ENCODE measurements at regions not wholly inside any gene's neighbourhood (a gene's known extent, or its start where the extent isn't known, plus 50 kb on each side); places are given as distances from the start of the nearest gene placed in this dataset.

- no peak overlapping the region for H3K4me2 ChIP-seq (ENCODE audit: control insufficient read depth, insufficient read depth)
- no TSS peak for BruUV-seq (replicated peaks)
- ChIA-PET SMC1A (ENCODE audit: uncharacterized antibody, unreplicated experiment) (no interaction called here), POLR2A (no interaction called here), RAD21 (ENCODE audit: unreplicated experiment) (no interaction called here), CTCF (no interaction called here)
- in situ Hi-C loops (cut with MboI), result no loop called here
- no peaks in the 10 kb centered on the region for H4K20me1 ChIP-seq (ENCODE audit: control insufficient read depth, insufficient read depth)
- intact Hi-C loops (cut with micrococcal nuclease; ENCODE audit: unreplicated experiment), result no loop called here
- no peaks in the 10 kb centered on the region for H3K9me3 ChIP-seq (replicated peaks; ENCODE audit: control insufficient read depth, insufficient read depth, low read length)
- no peak for TF ChIP-seq CBX3 (IDR thresholded peaks at IDR 0.05; ENCODE audit: borderline replicate concordance, low read depth)
- no peak for TF ChIP-seq BRCA1 (IDR thresholded peaks at IDR 0.05; ENCODE audit: low read depth, low read length)
- TF ChIP-seq ZNF207 (IDR thresholded peaks at IDR 0.05; ENCODE audit: borderline replicate concordance), result no peak
- TF ChIP-seq FOXM1 (IDR thresholded peaks at IDR 0.05; ENCODE audit: low read depth, low read length), result no peak
- no peak overlapping the region for H3K9ac ChIP-seq (ENCODE audit: control insufficient read depth, insufficient read depth, low read length)
- H3K4me3 ChIP-seq, result no peak overlapping the region
- no peak overlapping the region for H3K27ac ChIP-seq (ENCODE audit: control insufficient read depth, insufficient read depth)
- ATAC-seq, result no peak
- WGBS (ENCODE audit: insufficient coverage, insufficient replicate concordance, low lambda C conversion rate, missing lambda C conversion rate), result 2% methylated on average over 3 of the region's 3 CpGs
- no peak for DNase-seq (ENCODE audit: low read depth, low spot score)
- no peak for FAIRE-seq
- H3K4me1 ChIP-seq (ENCODE audit: control insufficient read depth, insufficient read depth, low read length), result no peaks in the 10 kb centered on the region
- no peak overlapping the region for H2AFZ ChIP-seq (ENCODE audit: control insufficient read depth, low read depth, low read length)
- H3K27me3 ChIP-seq (replicated peaks in 1 of 2; ENCODE audit: control insufficient read depth in 2 of 2, insufficient read depth in 2 of 2, low read length in 1 of 2), result peaks cover 0 to 4% of the 10 kb centered on the region in 2 experiments; a peak in 1 of 4 replicates
- H3K36me3 ChIP-seq (ENCODE audit: control insufficient read depth in 2 of 2, insufficient read depth in 2 of 2, low read length in 1 of 2), result no peaks in the 10 kb centered on the region
- H3K79me2 ChIP-seq (ENCODE audit: control insufficient read depth, insufficient read depth, low read length), result no peaks in the 10 kb centered on the region
Observed at GRCh38 chr3:139280027-139280671, 63.7 kb upstream of the MRPS22 start.

DNA sequence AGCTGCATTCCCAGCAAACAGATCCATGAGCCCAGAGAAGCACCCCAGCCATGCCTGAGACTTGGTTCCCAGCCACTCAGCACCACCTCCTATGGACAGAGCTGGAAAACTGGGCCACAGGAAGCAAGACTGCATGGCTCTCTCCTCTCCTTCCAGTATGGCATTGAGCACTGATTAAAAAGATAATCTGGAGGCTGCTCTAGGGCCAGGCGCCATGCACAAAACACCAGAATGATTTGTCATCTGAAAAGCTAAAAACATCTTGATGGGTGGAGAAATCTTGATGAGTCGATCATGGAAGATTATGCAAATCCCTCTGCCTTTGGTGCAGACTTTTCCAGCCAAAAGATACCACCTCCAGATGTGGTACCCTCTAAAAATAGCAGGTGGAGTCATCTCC is 62.7 kb upstream of the MRPS22 start:
- ChIA-PET POLR2A (no interaction called here), CTCF (no interaction called here), RAD21 (ENCODE audit: unreplicated experiment) (no interaction called here), SMC1A (ENCODE audit: uncharacterized antibody, unreplicated experiment) (no interaction called here)
- no peak overlapping the region for H3K27ac ChIP-seq (ENCODE audit: control insufficient read depth, insufficient read depth)
- DNase-seq (ENCODE audit: low read depth, low spot score) (no peak), FAIRE-seq (no peak), ATAC-seq (no peak)
- H4K20me1 ChIP-seq (ENCODE audit: control insufficient read depth, insufficient read depth), result no peaks in the 10 kb centered on the region
- TF ChIP-seq MTA2 (IDR thresholded peaks at IDR 0.05; ENCODE audit: low read depth) (no peak), ZNF622 (IDR thresholded peaks at IDR 0.05) (no peak), EZH2 (IDR thresholded peaks at IDR 0.05; ENCODE audit: borderline replicate concordance, control insufficient read depth, low read depth, low read length) (no peak), ZNF24 (IDR thresholded peaks at IDR 0.05) (no peak), FOXM1 (IDR thresholded peaks at IDR 0.05; ENCODE audit: low read depth, low read length) (no peak), ATF7 (IDR thresholded peaks at IDR 0.05; ENCODE audit: low read depth) (no peak), DPF2 (IDR thresholded peaks at IDR 0.05) (no peak), PAX8 (IDR thresholded peaks at IDR 0.05) (no peak), TCF12 (IDR thresholded peaks at IDR 0.05; ENCODE audit: low read depth, low read length) (no peak), ATF2 (IDR thresholded peaks at IDR 0.05; ENCODE audit: low read length) (no peak), BHLHE40 (IDR thresholded peaks at IDR 0.05; ENCODE audit: borderline replicate concordance in 1 of 2, low read depth in 2 of 2, low read length in 1 of 2) (no peak), SUZ12 (IDR thresholded peaks at IDR 0.05; ENCODE audit: unreplicated experiment) (no peak), MTA3 (IDR thresholded peaks at IDR 0.05; ENCODE audit: borderline replicate concordance, low read length) (no peak)
- TF ChIP-seq, protein P1, sequence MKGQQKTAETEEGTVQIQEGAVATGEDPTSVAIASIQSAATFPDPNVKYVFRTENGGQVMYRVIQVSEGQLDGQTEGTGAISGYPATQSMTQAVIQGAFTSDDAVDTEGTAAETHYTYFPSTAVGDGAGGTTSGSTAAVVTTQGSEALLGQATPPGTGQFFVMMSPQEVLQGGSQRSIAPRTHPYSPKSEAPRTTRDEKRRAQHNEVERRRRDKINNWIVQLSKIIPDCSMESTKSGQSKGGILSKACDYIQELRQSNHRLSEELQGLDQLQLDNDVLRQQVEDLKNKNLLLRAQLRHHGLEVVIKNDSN (IDR thresholded peaks at IDR 0.05; ENCODE audit: borderline replicate concordance, extremely low read length, insufficient read depth, low read depth, low read length), result no peak
- H3K79me2 ChIP-seq (ENCODE audit: control insufficient read depth, insufficient read depth, low read length), result no peaks in the 10 kb centered on the region
- 15% methylated on average over 2 of the region's 2 CpGs for WGBS (ENCODE audit: insufficient coverage, insufficient replicate concordance, low lambda C conversion rate, missing lambda C conversion rate)
- H3K4me3 ChIP-seq, result no peak overlapping the region
- no peak overlapping the region for H2AFZ ChIP-seq (ENCODE audit: control insufficient read depth, low read depth, low read length)
- intact Hi-C loops (cut with micrococcal nuclease; ENCODE audit: unreplicated experiment) (no loop called here), in situ Hi-C loops (cut with MboI) (no loop called here)
- H3K9ac ChIP-seq (ENCODE audit: control insufficient read depth, insufficient read depth, low read length), result no peak overlapping the region
- H3K4me2 ChIP-seq (ENCODE audit: control insufficient read depth, insufficient read depth), result no peak overlapping the region
- H3K27me3 ChIP-seq (replicated peaks in 1 of 2; ENCODE audit: control insufficient read depth in 2 of 2, insufficient read depth in 2 of 2, low read length in 1 of 2), result peaks cover 0 to 4% of the 10 kb centered on the region in 2 experiments; a peak in 1 of 4 replicates
- no peaks in the 10 kb centered on the region for H3K4me1 ChIP-seq (ENCODE audit: control insufficient read depth, insufficient read depth, low read length)
- no TSS peak for BruUV-seq (replicated peaks)
- no peaks in the 10 kb centered on the region for H3K9me3 ChIP-seq (replicated peaks; ENCODE audit: control insufficient read depth, insufficient read depth, low read length)
- H3K36me3 ChIP-seq (ENCODE audit: control insufficient read depth in 2 of 2, insufficient read depth in 2 of 2, low read length in 1 of 2), result no peaks in the 10 kb centered on the region

Data from GM12878 (cell line).